RWPE2 (cell line): ENCODE measurements at regions not wholly inside any gene's neighbourhood (a gene's known extent, or its start where the extent isn't known, plus 50 kb on each side); places are given as distances from the start of the nearest gene placed in this dataset.

ENCODE experiments used
- ATAC-seq: fragments of 200-7000 bp; cut with Tn5 transposase; 3 replicates; pipeline ENCODE4 v1.9.1; 2021; ENCODE audit warnings: low read depth
- DNase-seq: peaks from one replicate; pipeline ENCODE4 v3.0.0-alpha.2; 2020; ENCODE audit warnings: low spot score
- H3K27ac ChIP-seq: fragments of 450-650 bp; 2 replicates; pipeline ENCODE4 v1.5.1; 2017; ENCODE audit warnings: mild to moderate bottlenecking; ENCODE audit not compliant: poor library complexity, severe bottlenecking
- H3K27me3 ChIP-seq: fragments of 250-450 bp; sonication (Bioruptor Pico); 2 replicates; pipeline ENCODE4 v1.5.1; 2021; ENCODE audit warnings: mild to moderate bottlenecking, moderate library complexity; ENCODE audit not compliant: insufficient read depth, poor library complexity, severe bottlenecking
- H3K36me3 ChIP-seq: fragments of 250-450 bp; sonication (Bioruptor Pico); 2 replicates; pipeline ENCODE4 v1.5.1; 2020; ENCODE audit warnings: low read depth, mild to moderate bottlenecking, moderate library complexity
- H3K4me1 ChIP-seq: fragments of 250-450 bp; sonication (Bioruptor Pico); 2 replicates; pipeline ENCODE4 v1.5.1; 2021; ENCODE audit warnings: mild to moderate bottlenecking, moderate library complexity; ENCODE audit not compliant: insufficient read depth, poor library complexity, severe bottlenecking
- H3K4me3 ChIP-seq: fragments of 250-450 bp; sonication (Bioruptor Pico); 2 replicates; pipeline ENCODE4 v1.5.1; 2021; ENCODE audit warnings: mild to moderate bottlenecking, moderate library complexity; ENCODE audit not compliant: severe bottlenecking
- H3K9me3 ChIP-seq: fragments of 250-450 bp; sonication (Bioruptor Pico); 2 replicates; pipeline ENCODE4 v1.5.1; 2021; ENCODE audit warnings: mild to moderate bottlenecking, moderate library complexity; ENCODE audit not compliant: severe bottlenecking
- TF ChIP-seq, protein P1 (sequence below): fragments of 450-650 bp; IDR thresholded peaks from one replicate; pipeline ENCODE4 v1.5.1; 2017; ENCODE audit warnings: mild to moderate bottlenecking, moderate library complexity; ENCODE audit not compliant: poor library complexity, severe bottlenecking

DNA sequence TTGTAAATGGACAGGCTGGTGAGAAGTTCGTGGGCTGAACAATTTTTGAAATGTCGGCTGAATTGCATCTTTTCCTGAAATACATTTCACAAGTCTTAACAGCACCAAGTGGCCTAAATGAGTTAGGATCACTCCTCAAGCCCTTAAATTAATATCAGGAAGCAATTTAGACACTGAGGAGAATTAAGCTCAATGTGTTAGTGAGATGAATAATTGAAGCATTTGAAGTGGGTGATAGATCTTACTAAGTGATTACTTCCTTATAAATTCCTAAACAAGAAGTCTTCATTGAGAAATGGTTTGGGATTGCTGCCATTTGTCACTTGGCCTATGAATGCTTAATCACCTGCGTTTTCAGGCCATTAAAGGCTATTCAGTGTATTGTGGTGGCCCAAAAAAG lies 116.8 kb downstream of the NAA11 start:
- no peaks in the 10 kb centered on the region for H3K27me3 ChIP-seq
- no peaks in the 10 kb centered on the region for H3K36me3 ChIP-seq
- no peaks in the 10 kb centered on the region for H3K4me1 ChIP-seq
- TF ChIP-seq, protein P1, sequence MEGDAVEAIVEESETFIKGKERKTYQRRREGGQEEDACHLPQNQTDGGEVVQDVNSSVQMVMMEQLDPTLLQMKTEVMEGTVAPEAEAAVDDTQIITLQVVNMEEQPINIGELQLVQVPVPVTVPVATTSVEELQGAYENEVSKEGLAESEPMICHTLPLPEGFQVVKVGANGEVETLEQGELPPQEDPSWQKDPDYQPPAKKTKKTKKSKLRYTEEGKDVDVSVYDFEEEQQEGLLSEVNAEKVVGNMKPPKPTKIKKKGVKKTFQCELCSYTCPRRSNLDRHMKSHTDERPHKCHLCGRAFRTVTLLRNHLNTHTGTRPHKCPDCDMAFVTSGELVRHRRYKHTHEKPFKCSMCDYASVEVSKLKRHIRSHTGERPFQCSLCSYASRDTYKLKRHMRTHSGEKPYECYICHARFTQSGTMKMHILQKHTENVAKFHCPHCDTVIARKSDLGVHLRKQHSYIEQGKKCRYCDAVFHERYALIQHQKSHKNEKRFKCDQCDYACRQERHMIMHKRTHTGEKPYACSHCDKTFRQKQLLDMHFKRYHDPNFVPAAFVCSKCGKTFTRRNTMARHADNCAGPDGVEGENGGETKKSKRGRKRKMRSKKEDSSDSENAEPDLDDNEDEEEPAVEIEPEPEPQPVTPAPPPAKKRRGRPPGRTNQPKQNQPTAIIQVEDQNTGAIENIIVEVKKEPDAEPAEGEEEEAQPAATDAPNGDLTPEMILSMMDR: no peak
- DNase-seq: no peak
- no peak overlapping the region for H3K4me3 ChIP-seq
- H3K9me3 ChIP-seq: no peaks in the 10 kb centered on the region
- no peak overlapping the region for H3K27ac ChIP-seq
- ATAC-seq: no peak

DNA sequence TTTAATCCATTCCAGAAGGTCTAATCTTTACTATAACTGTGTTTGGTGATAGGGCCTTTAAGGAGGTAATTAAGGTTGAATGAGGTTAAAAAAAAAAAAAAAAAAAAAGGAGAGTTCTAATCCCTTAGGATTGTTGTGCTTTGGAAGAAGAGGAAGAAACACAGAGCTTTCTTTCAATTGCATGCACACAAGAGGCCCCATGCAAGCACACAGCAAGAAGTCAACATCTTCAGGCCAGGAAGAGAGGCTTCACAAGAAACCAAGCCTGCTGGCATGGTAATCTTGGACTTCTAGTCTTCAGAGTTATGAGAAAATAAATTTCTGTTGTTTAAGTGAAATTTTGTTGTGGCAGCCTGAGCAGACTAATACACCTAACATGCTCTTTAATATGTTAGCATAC lies 118.6 kb downstream of the NAA11 start:
- no peaks in the 10 kb centered on the region for H3K9me3 ChIP-seq
- no peak overlapping the region for H3K4me3 ChIP-seq
- TF ChIP-seq, protein P1: no peak
- no peaks in the 10 kb centered on the region for H3K36me3 ChIP-seq
- H3K27me3 ChIP-seq: no peaks in the 10 kb centered on the region
- no peak for ATAC-seq
- no peaks in the 10 kb centered on the region for H3K4me1 ChIP-seq
- no peak for DNase-seq
- H3K27ac ChIP-seq: no peak overlapping the region

DNA sequence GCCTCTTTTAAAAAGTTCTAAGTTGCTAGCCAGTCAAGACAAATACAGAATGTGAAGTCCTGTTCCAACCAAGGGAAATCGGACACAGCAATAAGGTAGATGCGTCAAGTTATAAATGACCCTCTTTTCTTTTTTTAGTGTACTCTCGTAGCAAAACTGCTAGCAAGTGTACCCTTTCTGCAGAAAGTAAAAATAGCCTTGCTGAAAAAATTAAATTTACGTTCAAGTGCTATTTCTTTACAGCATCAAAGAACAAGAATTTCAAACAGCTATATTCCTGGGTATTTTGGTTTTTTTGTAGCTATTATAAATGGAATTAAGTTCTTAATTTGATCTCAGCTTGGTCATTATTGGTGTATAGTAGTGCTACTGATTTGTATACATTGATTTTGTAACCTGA lies 119.2 kb downstream of the NAA11 start:
- H3K4me3 ChIP-seq: no peak overlapping the region
- H3K9me3 ChIP-seq: no peaks in the 10 kb centered on the region
- ATAC-seq (no peak), DNase-seq (no peak)
- H3K27ac ChIP-seq: no peak overlapping the region
- TF ChIP-seq, protein P1: no peak
- H3K4me1 ChIP-seq: no peaks in the 10 kb centered on the region
- no peaks in the 10 kb centered on the region for H3K36me3 ChIP-seq
- H3K27me3 ChIP-seq: no peaks in the 10 kb centered on the region

DNA sequence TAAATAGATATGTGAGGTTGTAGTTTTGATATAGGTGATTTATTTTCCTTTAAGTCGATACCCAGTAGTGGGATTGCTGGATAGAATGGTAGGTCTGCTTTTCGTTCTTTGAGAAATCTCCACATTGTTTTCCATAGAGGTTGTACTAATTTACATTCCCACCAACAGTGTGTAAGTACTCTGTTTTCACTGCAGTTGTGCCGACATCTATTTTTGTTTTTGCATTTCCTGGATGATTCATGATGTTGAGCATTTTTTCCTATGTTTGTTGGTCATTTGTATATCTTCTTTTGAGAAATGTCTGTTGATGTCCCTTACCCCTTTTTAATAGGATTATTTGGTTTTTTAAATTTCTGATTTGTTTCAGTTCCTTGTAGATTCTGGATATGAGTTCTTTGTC lies 120.7 kb downstream of the NAA11 start:
- DNase-seq: no peak

DNA sequence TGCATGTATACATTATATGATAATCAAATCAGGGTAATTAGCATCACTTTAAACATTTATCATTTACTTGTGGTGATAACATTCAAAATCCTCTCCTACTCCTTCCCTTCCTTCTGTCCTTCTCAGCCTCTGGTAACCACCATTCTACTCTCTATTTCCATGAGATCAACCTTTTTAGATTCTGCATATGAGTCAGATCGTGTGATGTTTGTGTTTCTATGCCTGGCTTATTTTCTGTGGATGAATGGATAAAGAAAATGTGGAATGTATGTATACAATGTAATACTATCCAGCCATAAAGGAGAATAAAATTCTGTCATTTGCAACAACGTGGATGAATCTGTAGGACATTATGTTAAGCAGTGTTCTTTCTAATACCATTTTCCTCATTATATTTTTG lies 123.9 kb downstream of the NAA11 start:
- TF ChIP-seq, protein P1: no peak

More for the DNA sequence above, 120.7 kb downstream of the NAA11 start:
- Histone ChIP-seq H3K27ac (no peak overlapping the region), H3K4me1 (no peaks in the 10 kb centered on the region), H3K9me3 (no peaks in the 10 kb centered on the region), H3K27me3 (no peaks in the 10 kb centered on the region), H3K4me3 (no peak overlapping the region), H3K36me3 (no peaks in the 10 kb centered on the region)
- no peak for ATAC-seq
- TF ChIP-seq, protein P1: no peak

More for the DNA sequence above, 123.9 kb downstream of the NAA11 start:
- ATAC-seq: no peak
- no peaks in the 10 kb centered on the region for H3K4me1 ChIP-seq
- H3K36me3 ChIP-seq: no peaks in the 10 kb centered on the region
- no peak overlapping the region for H3K27ac ChIP-seq
- H3K4me3 ChIP-seq: no peak overlapping the region
- no peaks in the 10 kb centered on the region for H3K27me3 ChIP-seq
- DNase-seq: no peak
- H3K9me3 ChIP-seq: no peaks in the 10 kb centered on the region
